ENCODE measurements at regions not wholly inside any gene's neighbourhood (a gene's known extent, or its start where the extent isn't known, plus 50 kb on each side); places are given as distances from the start of the nearest gene placed in this dataset.

- Histone ChIP-seq H3K9me3 (ENCODE audit: insufficient read depth, low read depth, low read length) (no peaks in the 10 kb centered on the region), H3K79me2 (ENCODE audit: insufficient read depth, low read length) (no peaks in the 10 kb centered on the region), H3K4me2 (ENCODE audit: low read depth, low read length, poor library complexity, severe bottlenecking) (peak overlapping the region; percentile 95), H3F3A (ENCODE audit: low read depth) (no peaks in the 10 kb centered on the region), H3K4me1 (ENCODE audit: insufficient read depth, low read length, poor library complexity, severe bottlenecking) (peaks cover 27% of the 10 kb centered on the region), H2AFZ (ENCODE audit: low read length) (peak overlapping the region; percentile 97), H3K4me3 (ENCODE audit: low read length, poor library complexity, severe bottlenecking) (peak overlapping the region; percentile 85), H3K9me2 (replicated peaks; ENCODE audit: low read depth, low read length) (no peaks in the 10 kb centered on the region), H4K20me1 (ENCODE audit: insufficient read depth, low read length, poor library complexity, severe bottlenecking) (no peaks in the 10 kb centered on the region), H3K27me3 (ENCODE audit: insufficient read depth, low read length, poor library complexity, severe bottlenecking) (no peaks in the 10 kb centered on the region), H3K9ac (ENCODE audit: low read depth, low read length, poor library complexity, severe bottlenecking) (peak overlapping the region; percentile 76), H3K36me3 (ENCODE audit: insufficient read depth, low read length) (no peaks in the 10 kb centered on the region)
- TF ChIP-seq, protein P1, sequence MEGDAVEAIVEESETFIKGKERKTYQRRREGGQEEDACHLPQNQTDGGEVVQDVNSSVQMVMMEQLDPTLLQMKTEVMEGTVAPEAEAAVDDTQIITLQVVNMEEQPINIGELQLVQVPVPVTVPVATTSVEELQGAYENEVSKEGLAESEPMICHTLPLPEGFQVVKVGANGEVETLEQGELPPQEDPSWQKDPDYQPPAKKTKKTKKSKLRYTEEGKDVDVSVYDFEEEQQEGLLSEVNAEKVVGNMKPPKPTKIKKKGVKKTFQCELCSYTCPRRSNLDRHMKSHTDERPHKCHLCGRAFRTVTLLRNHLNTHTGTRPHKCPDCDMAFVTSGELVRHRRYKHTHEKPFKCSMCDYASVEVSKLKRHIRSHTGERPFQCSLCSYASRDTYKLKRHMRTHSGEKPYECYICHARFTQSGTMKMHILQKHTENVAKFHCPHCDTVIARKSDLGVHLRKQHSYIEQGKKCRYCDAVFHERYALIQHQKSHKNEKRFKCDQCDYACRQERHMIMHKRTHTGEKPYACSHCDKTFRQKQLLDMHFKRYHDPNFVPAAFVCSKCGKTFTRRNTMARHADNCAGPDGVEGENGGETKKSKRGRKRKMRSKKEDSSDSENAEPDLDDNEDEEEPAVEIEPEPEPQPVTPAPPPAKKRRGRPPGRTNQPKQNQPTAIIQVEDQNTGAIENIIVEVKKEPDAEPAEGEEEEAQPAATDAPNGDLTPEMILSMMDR (conservative IDR thresholded peaks at IDR 0.05; ENCODE audit: low read length) = no peak
- no peak for TF ChIP-seq EZH2phosphoT487 (IDR thresholded peaks at IDR 0.05; ENCODE audit: borderline replicate concordance)
Observed at GRCh38 chr4:184267673-184268583, 50.3 kb upstream of the ENPP6 start.

All from Loucy (cell line).